HepG2 (cell line): ENCODE measurements at regions not wholly inside any gene's neighbourhood (a gene's known extent, or its start where the extent isn't known, plus 50 kb on each side); places are given as distances from the start of the nearest gene placed in this dataset.

Experiments
- ATAC-seq: fragments of 200-7000 bp; cut with Tn5 transposase; 3 replicates; pipeline ENCODE4 v1.9.1; 2020; ENCODE audit warnings: mild to moderate bottlenecking, moderate library complexity
- BruUV-seq: library from RNA; stranded (reverse); fragments of 400-500 nt; replicated peaks from 2 replicates; lab custom pipeline; 2021; lab: Mats Ljungman, UMichigan
- CTCF ChIA-PET: fragments of 300-600 bp; formaldehyde crosslinking; extraction: SDS; loops from one replicate; lab custom pipeline; 2021; ENCODE audit warnings: low total read pairs, inconsistent platforms, low intra/inter-chr PET ratio; lab: Yijun Ruan, JAX
- POLR2A ChIA-PET: fragments of 350-600 bp; sonication (Branson Sonifier 250); formaldehyde crosslinking; loops from one replicate; lab custom pipeline; 2020; ENCODE audit warnings: antibody characterized with exemption, inconsistent platforms; lab: Yijun Ruan, JAX
- DNase-seq: peaks from one replicate; pipeline ENCODE4 v3.0.0-alpha.2; 2015; ENCODE audit warnings: low spot score
- FAIRE-seq: peaks from 3 replicates; lab custom pipeline; 2011; peaks lifted over from hg19 to GRCh38; lab: Jason Lieb, UNC
- H2AFZ ChIP-seq: one replicate; pipeline ENCODE4 v1.6.1; 2011; ENCODE audit warnings: low read length, inconsistent platforms
- H3K27ac ChIP-seq: fragments of 300-600 bp; 3 replicates; pipeline ENCODE4 v1.8.0; 2011; ENCODE audit warnings: mixed run types, mild to moderate bottlenecking, mixed read lengths, low read length, inconsistent platforms; ENCODE audit not compliant: insufficient read depth; ENCODE audit errors: extremely low read length
- H3K27me3 ChIP-seq, 2 experiments: fragments of 200-600 bp in 1 of 2; 2 replicates in 1 of 2; 3 replicates in 1 of 2; pipeline versions ENCODE4 v1.6.0 to v1.8.0; 2011; ENCODE audit warnings: low read length in 2 of 2, mild to moderate bottlenecking in 2 of 2, moderate library complexity in 2 of 2, inconsistent platforms in 1 of 2; ENCODE audit not compliant: insufficient read depth in 2 of 2, control insufficient read depth in 1 of 2
- H3K36me3 ChIP-seq, 2 experiments: fragments of 200-600 bp in 1 of 2; replicated peaks in 1 of 2; 2 replicates in 1 of 2; 3 replicates in 1 of 2; pipeline versions ENCODE4 v1.5.1 to v1.8.0; 2011; ENCODE audit warnings: low read length in 2 of 2, inconsistent platforms in 1 of 2; ENCODE audit not compliant: insufficient read depth in 2 of 2, control insufficient read depth in 1 of 2
- H3K4me1 ChIP-seq: 2 replicates; pipeline ENCODE4 v1.5.1; 2012; ENCODE audit warnings: low read length, inconsistent platforms; ENCODE audit not compliant: insufficient read depth
- H3K4me2 ChIP-seq: 2 replicates; pipeline ENCODE4 v1.6.0; 2011; ENCODE audit warnings: low read depth, low read length, inconsistent platforms
- H3K4me3 ChIP-seq, 3 experiments: fragments of 200-600 bp in 1 of 3; sonication (generic), shearing (Covaris generic) in 1 of 3; replicated peaks in 1 of 3; 2 replicates each; pipeline ENCODE4 v1.5.1; 2011 to 2016; ENCODE audit warnings: low read length in 3 of 3, inconsistent platforms in 2 of 3, low read depth in 2 of 3, mild to moderate bottlenecking in 2 of 3, control low read depth in 1 of 3, mixed read lengths in 1 of 3; ENCODE audit not compliant: insufficient read depth in 1 of 3
- H3K79me2 ChIP-seq: one replicate; pipeline ENCODE4 v1.6.1; 2011; ENCODE audit warnings: low read length, inconsistent platforms; ENCODE audit not compliant: insufficient read depth
- H3K9ac ChIP-seq: 2 replicates; pipeline ENCODE4 v1.6.0; 2011; ENCODE audit warnings: mild to moderate bottlenecking, low read depth, low read length, inconsistent platforms; ENCODE audit not compliant: insufficient read depth
- H3K9me3 ChIP-seq: 2 replicates; pipeline ENCODE4 v1.5.1; 2012; ENCODE audit warnings: mild to moderate bottlenecking, low read length
- H4K20me1 ChIP-seq: 2 replicates; pipeline ENCODE4 v1.6.0; 2011; ENCODE audit warnings: inconsistent platforms, mild to moderate bottlenecking, low read length, moderate library complexity; ENCODE audit not compliant: insufficient read depth
- DMAP1 ChIP-seq: IDR thresholded peaks from 2 replicates; pipeline ENCODE4 v1.6.1; 2016
- GLMP ChIP-seq: sonication (generic); formaldehyde crosslinking; IDR thresholded peaks from 2 replicates; pipeline ENCODE4 v1.9.0; 2021; ENCODE audit warnings: missing genetic modification reagents, mild to moderate bottlenecking, borderline replicate concordance
- IRF9 ChIP-seq: sonication (generic); formaldehyde crosslinking; IDR thresholded peaks from 2 replicates; pipeline ENCODE4 v1.8.0; 2022; ENCODE audit warnings: missing genetic modification reagents, mild to moderate bottlenecking, borderline replicate concordance
- MAFK ChIP-seq, 2 experiments: IDR thresholded peaks in 1 of 2; conservative IDR thresholded peaks in 1 of 2; 2 replicates each; pipeline ENCODE4 v1.6.1; 2011; ENCODE audit warnings: improper control_type of control experiment in 2 of 2, low read length in 2 of 2
- NCOA2 ChIP-seq: sonication (generic); formaldehyde crosslinking; IDR thresholded peaks from 2 replicates; pipeline ENCODE4 v1.8.0; 2022; ENCODE audit warnings: inconsistent platforms
- THYN1 ChIP-seq: sonication (generic); formaldehyde crosslinking; IDR thresholded peaks from 2 replicates; pipeline ENCODE4 v1.8.1; 2023; ENCODE audit warnings: low read depth, mild to moderate bottlenecking, moderate library complexity, missing genetic modification reagents, borderline replicate concordance
- ZNF180 ChIP-seq: sonication (generic); formaldehyde crosslinking; IDR thresholded peaks from 2 replicates; pipeline ENCODE4 v1.4.0; 2020; ENCODE audit warnings: low read depth, missing genetic modification reagents, borderline replicate concordance
- WGBS: methylation state at CpG from one replicate; pipeline ENCODE4 v1.1.6; 2017; ENCODE audit warnings: low lambda C conversion rate; 5-methylcytosine and 5-hydroxymethylcytosine counted together
- in situ Hi-C: cut with HindIII; loops from 2 replicates; pipeline ENCODE4 v1.10.0; 2017; ENCODE audit warnings: low pct_unique_long_range_greater_than_20kb; ENCODE audit not compliant: extremely low pct_ligation_motif_present
- intact Hi-C: fragments of 100-400 bp; cut with micrococcal nuclease; formaldehyde crosslinking; loops from one replicate; pipeline ENCODE4 v1.10.0; 2022; ENCODE audit not compliant: unreplicated experiment

- Histone ChIP-seq H3K79me2 (no peaks in the 10 kb centered on the region), H2AFZ (no peak overlapping the region), H3K4me2 (no peak overlapping the region), H3K27me3 (peaks cover 2 to 17% of the 10 kb centered on the region in 2 experiments; a peak in 4 of 5 replicates), H3K4me1 (peaks cover 12% of the 10 kb centered on the region; the same call in 1 of the 2 replicates), H3K9me3 (no peaks in the 10 kb centered on the region), H3K9ac (no peak overlapping the region), H4K20me1 (no peaks in the 10 kb centered on the region), H3K36me3 (no peaks in the 10 kb centered on the region), H3K4me3 (no peak overlapping the region), H3K27ac (no peak overlapping the region)
- intact Hi-C loops: no loop called here
- POLR2A ChIA-PET: no interaction called here
- CTCF ChIA-PET: no interaction called here
- in situ Hi-C loops: no loop called here
- TF ChIP-seq DMAP1 (no peak), GLMP (CRISPR knock-in tag) (no peak), IRF9 (CRISPR knock-in tag) (no peak), THYN1 (no peak), NCOA2 (CRISPR knock-in tag) (no peak), ZNF180 (no peak), MAFK (conservative IDR thresholded peaks at IDR 0.05 in 1 of 2, IDR thresholded peaks at IDR 0.05 in 1 of 2; ENCODE audit: low read length in 2 of 2) (no peak)
- WGBS: 25% methylated on average over 17 of the region's 23 CpGs
- no TSS peak for BruUV-seq
- DNase-seq (no peak), ATAC-seq (no peak), FAIRE-seq (no peak)
Observed at GRCh38 chr1:4081806-4082711, 182.0 kb upstream of the C1orf174 start.
